Esophagus muscularis mucosa (tissue), 4 donors: ENCODE measurements at regions not wholly inside any gene's neighbourhood (a gene's known extent, or its start where the extent isn't known, plus 50 kb on each side); places are given as distances from the start of the nearest gene placed in this dataset.

ENCODE experiments used
- DNase-seq: peaks from one replicate; pipeline ENCODE4 v3.0.0-alpha.2; 2017; ENCODE audit errors: extremely low spot score
- H3K27ac ChIP-seq, 4 donors: fragments of 200-600 bp; sonication (generic); replicated peaks in 1 of 4; 1 replicate in 3 of 4; 2 replicates in 1 of 4; pipeline ENCODE4 v1.5.1; 2016 to 2019; ENCODE audit warnings: mild to moderate bottlenecking in 1 of 4
- H3K27me3 ChIP-seq, 4 donors: fragments of 200-600 bp; sonication (generic); one replicate each; pipeline versions ENCODE4 v1.5.1 to v1.6.0; 2016 to 2019
- H3K36me3 ChIP-seq, 4 donors: fragments of 200-600 bp; sonication (generic); one replicate each; pipeline ENCODE4 v1.5.1; 2016 to 2019
- H3K4me1 ChIP-seq, 4 donors: fragments of 200-600 bp; sonication (generic); one replicate each; pipeline ENCODE4 v1.5.1; 2016 to 2019
- H3K4me3 ChIP-seq, 4 donors: fragments of 200-600 bp; sonication (generic); 1 replicate in 2 of 4; 2 replicates in 2 of 4; pipeline ENCODE4 v1.5.1; 2016 to 2019; ENCODE audit warnings: mild to moderate bottlenecking in 4 of 4, moderate library complexity in 1 of 4
- H3K9me3 ChIP-seq, 4 donors: fragments of 200-600 bp; sonication (generic); 1 replicate in 3 of 4; 2 replicates in 1 of 4; pipeline ENCODE4 v1.5.1; 2016 to 2019
- EP300 ChIP-seq: sonication (generic); formaldehyde crosslinking; IDR thresholded peaks from one replicate; pipeline ENCODE4 v1.6.1; 2017; ENCODE audit warnings: antibody characterized with exemption
- POLR2A ChIP-seq: fragments of 450-650 bp; IDR thresholded peaks from one replicate; pipeline ENCODE4 v1.6.1; 2017; ENCODE audit warnings: antibody characterized with exemption, moderate library complexity, mild to moderate bottlenecking, low read depth
- POLR2AphosphoS5 ChIP-seq, 2 donors: sonication (generic); formaldehyde crosslinking; IDR thresholded peaks; one replicate each; pipeline ENCODE4 v1.6.1; 2017; ENCODE audit warnings: antibody characterized with exemption in 2 of 2
- WGBS: methylation state at CpG from one replicate; pipeline ENCODE4 v1.1.5; 2018; 5-methylcytosine and 5-hydroxymethylcytosine counted together
- intact Hi-C: fragments of 100-400 bp; cut with DNase I; formaldehyde crosslinking; loops from one replicate; pipeline ENCODE4 v1.15.1; 2023
- TF ChIP-seq, protein P1 (sequence below), 3 experiments: fragments of 200-600 bp in 2 of 3; fragments of 450-650 bp in 1 of 3; sonication (generic) in 2 of 3; IDR thresholded peaks; one replicate each; pipeline ENCODE4 v1.5.1; 2017 to 2019; ENCODE audit warnings: antibody characterized with exemption in 3 of 3, mild to moderate bottlenecking in 2 of 3, moderate library complexity in 1 of 3

DNA sequence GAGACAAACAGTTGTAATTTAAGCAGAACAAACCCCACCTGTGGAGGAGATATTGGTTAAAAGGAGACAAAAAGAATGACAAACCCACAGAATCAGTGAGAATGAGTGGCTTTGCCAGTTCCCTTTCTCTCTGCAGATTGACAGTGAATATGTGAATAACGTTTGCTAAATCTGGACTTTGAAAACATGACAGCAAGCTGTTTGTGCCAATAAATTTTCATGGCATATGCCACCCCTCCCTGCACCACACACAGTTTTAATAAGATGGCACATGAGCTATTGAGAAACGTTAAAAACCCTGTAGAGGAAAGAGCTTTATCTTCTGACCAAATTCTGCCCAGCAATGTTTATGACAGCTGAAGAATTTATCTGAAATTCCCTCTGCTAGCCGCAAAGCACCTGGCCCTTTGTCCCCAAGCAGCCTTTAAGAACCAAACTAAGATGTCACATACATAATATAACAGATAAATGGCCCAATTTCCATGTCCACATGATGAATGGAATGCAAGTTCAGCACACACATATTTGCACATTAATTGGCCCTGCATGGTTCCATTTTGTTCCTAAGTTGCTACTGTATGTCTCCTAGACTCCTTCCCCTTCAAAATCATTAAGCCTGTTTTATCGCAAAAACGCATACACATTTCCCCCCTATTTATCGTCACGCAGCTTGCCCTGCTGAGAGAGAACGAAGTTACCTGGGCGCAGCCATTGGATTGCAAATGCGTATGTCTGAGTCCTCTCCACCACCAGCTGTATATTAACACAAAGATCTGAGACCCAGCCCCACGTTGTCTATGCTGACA is 773.5 kb upstream of the EEF2KMT start:
- no peak for DNase-seq
- H3K27me3 ChIP-seq: peaks cover 0 to 5% (median 0%) of the 10 kb centered on the region in 4 donors
- no peaks in the 10 kb centered on the region for H3K9me3 ChIP-seq
- H3K27ac ChIP-seq: no peak overlapping the region
- TF ChIP-seq EP300: no peak
- TF ChIP-seq, protein P1, sequence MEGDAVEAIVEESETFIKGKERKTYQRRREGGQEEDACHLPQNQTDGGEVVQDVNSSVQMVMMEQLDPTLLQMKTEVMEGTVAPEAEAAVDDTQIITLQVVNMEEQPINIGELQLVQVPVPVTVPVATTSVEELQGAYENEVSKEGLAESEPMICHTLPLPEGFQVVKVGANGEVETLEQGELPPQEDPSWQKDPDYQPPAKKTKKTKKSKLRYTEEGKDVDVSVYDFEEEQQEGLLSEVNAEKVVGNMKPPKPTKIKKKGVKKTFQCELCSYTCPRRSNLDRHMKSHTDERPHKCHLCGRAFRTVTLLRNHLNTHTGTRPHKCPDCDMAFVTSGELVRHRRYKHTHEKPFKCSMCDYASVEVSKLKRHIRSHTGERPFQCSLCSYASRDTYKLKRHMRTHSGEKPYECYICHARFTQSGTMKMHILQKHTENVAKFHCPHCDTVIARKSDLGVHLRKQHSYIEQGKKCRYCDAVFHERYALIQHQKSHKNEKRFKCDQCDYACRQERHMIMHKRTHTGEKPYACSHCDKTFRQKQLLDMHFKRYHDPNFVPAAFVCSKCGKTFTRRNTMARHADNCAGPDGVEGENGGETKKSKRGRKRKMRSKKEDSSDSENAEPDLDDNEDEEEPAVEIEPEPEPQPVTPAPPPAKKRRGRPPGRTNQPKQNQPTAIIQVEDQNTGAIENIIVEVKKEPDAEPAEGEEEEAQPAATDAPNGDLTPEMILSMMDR (IDR thresholded peaks at IDR 0.05): no peak
- TF ChIP-seq POLR2A: no peak
- TF ChIP-seq POLR2AphosphoS5 (IDR thresholded peaks at IDR 0.05): no peak
- 23% methylated on average over 11 of the region's 11 CpGs for WGBS
- H3K4me3 ChIP-seq: no peak overlapping the region
- no peaks in the 10 kb centered on the region for H3K4me1 ChIP-seq
- no peaks in the 10 kb centered on the region for H3K36me3 ChIP-seq
- intact Hi-C loops: no loop called here

DNA sequence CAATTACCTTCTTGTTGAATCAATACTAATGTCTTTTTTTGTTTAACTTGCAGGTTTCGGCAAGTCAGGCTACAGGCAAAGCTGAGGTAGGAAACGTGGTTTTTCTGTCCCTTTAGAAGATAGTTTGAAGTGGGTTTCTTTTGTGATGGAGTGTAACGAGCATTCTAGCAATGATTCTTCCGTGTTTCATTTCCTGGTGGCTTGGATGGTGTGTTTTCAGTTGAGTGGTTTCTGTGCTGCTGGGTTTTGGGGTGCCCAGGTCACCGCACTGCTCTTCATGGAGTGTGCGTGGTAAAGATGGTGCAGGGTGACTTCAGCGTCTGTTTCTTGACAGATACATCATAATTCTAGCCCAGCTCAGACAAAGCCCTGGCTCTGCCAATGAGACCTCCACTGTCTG is 769.7 kb upstream of the EEF2KMT start:
- DNase-seq: no peak
- Histone ChIP-seq H3K36me3 (no peaks in the 10 kb centered on the region), H3K9me3 (no peaks in the 10 kb centered on the region), H3K27ac (no peak overlapping the region), H3K4me1 (no peaks in the 10 kb centered on the region), H3K27me3 (peaks cover 0 to 5% (median 0%) of the 10 kb centered on the region in 4 donors), H3K4me3 (no peak overlapping the region)
- intact Hi-C loops: no loop called here
- WGBS: 77% methylated on average over 7 of the region's 7 CpGs
- TF ChIP-seq EP300 (no peak), POLR2AphosphoS5 (IDR thresholded peaks at IDR 0.05) (no peak), POLR2A (no peak)
- TF ChIP-seq, protein P1 (IDR thresholded peaks at IDR 0.05): no peak

DNA sequence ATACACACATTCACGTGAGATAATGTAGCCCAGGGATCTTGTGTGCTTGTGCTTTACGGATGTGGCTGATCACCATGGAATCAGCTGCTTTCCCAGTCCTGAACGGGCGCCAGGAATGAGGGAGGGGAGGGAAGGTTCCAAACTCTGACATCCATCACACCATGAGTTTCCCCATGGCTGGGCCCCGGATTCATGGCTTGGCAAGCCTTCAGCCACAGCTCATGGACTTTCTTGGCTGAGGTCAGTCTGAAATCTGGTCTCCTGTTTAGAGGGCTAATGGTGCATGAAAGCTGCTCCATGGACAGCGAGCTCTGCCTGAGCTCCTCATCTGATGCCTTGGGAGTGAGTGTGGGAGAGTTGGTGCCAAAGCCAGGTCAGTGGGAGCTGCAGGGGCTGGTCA is 767.6 kb upstream of the EEF2KMT start:
- DNase-seq: no peak
- no peak for TF ChIP-seq POLR2A
- TF ChIP-seq, protein P1 (IDR thresholded peaks at IDR 0.05): no peak
- TF ChIP-seq EP300: no peak
- TF ChIP-seq POLR2AphosphoS5 (IDR thresholded peaks at IDR 0.05): no peak
- no peak overlapping the region for H3K4me3 ChIP-seq

DNA sequence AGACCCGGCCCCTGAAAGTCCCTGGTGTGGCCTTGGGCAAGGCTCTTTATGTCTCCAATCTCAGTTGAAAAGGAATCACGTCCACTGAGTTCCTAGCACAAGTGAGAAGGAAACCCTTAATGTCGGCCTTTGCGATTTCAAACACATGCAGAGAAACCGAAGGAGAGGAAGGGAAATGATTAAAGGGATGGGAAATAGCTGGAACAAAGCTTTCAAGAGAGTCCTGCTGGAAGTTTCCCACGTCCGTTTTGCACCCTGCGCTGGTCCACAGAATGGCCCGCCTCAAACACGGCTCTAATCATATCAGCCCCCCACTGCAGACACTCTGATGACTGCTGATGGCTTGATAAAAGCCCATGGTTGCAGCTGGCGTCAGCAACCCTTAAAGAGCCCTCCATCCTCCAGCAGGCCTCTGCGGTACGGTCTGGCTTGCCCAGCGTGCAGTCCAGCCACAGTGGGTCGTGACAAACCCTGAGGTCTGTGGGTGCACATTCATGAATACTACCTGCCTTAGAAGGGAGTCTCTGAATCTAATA is 765.5 kb upstream of the EEF2KMT start:
- Histone ChIP-seq H3K27ac (no peak overlapping the region), H3K27me3 (peaks cover 0 to 3% (median 0%) of the 10 kb centered on the region in 4 donors), H3K4me3 (no peak overlapping the region), H3K9me3 (no peaks in the 10 kb centered on the region), H3K4me1 (no peaks in the 10 kb centered on the region), H3K36me3 (no peaks in the 10 kb centered on the region)
- 76% methylated on average over 15 of the region's 15 CpGs for WGBS
- TF ChIP-seq, protein P1 (IDR thresholded peaks at IDR 0.05): no peak
- TF ChIP-seq POLR2A: no peak
- no peak for TF ChIP-seq POLR2AphosphoS5 (IDR thresholded peaks at IDR 0.05)
- no peak for TF ChIP-seq EP300
- intact Hi-C loops: no loop called here
- DNase-seq: no peak

More for the DNA sequence above, 767.6 kb upstream of the EEF2KMT start:
- no peak overlapping the region for H3K27ac ChIP-seq
- WGBS: 54% methylated on average over 5 of the region's 6 CpGs
- intact Hi-C loops: no loop called here
- no peaks in the 10 kb centered on the region for H3K27me3 ChIP-seq
- no peaks in the 10 kb centered on the region for H3K9me3 ChIP-seq
- no peaks in the 10 kb centered on the region for H3K36me3 ChIP-seq
- no peaks in the 10 kb centered on the region for H3K4me1 ChIP-seq
